Naive thymus-derived CD4-positive, alpha-beta T cell (primary cell): ENCODE measurements at regions not wholly inside any gene's neighbourhood (a gene's known extent, or its start where the extent isn't known, plus 50 kb on each side); places are given as distances from the start of the nearest gene placed in this dataset.

Source experiments
- ATAC-seq: fragments of 150-1000 bp; cut with Tn5 transposase; 2 replicates; pipeline ENCODE4 v1.10.0; 2021; ENCODE audit warnings: mild to moderate bottlenecking, moderate library complexity
- CTCF ChIA-PET: fragments of 350-600 bp; sonication (Branson Sonifier 250); formaldehyde crosslinking; loops from one replicate; lab custom pipeline; 2021; ENCODE audit warnings: antibody characterized with exemption; lab: Charles Lee
- POLR2A ChIA-PET: fragments of 350-600 bp; sonication (Branson Sonifier 250); formaldehyde crosslinking; loops from one replicate; lab custom pipeline; 2021; ENCODE audit warnings: antibody characterized with exemption, inconsistent platforms; lab: Charles Lee
- DNase-seq, 9 donors: peaks; one replicate each; pipeline versions ENCODE4 v3.0.0 to v3.0.0-alpha.2; 2020 to 2022; ENCODE audit warnings: mixed read lengths in 1 of 9
- H3K27ac ChIP-seq: one replicate; pipeline ENCODE4 v1.7.0; 2013; ENCODE audit warnings: mild to moderate bottlenecking, low read depth, low read length, moderate library complexity
- H3K27me3 ChIP-seq, 2 donors: one replicate each; pipeline ENCODE4 v1.7.0; 2013; ENCODE audit warnings: low read length in 2 of 2, mild to moderate bottlenecking in 2 of 2, moderate library complexity in 2 of 2; ENCODE audit not compliant: control insufficient read depth in 2 of 2, insufficient read depth in 2 of 2
- H3K36me3 ChIP-seq, 3 experiments: 1 replicate in 2 of 3; 2 replicates in 1 of 3; pipeline ENCODE4 v1.7.0; 2013; ENCODE audit warnings: low read length in 3 of 3, mild to moderate bottlenecking in 3 of 3, moderate library complexity in 1 of 3; ENCODE audit not compliant: insufficient read depth in 3 of 3, control insufficient read depth in 2 of 3
- H3K4me1 ChIP-seq, 2 donors: one replicate each; pipeline ENCODE4 v1.7.0; 2013; ENCODE audit warnings: low read length in 2 of 2, mild to moderate bottlenecking in 2 of 2, moderate library complexity in 1 of 2; ENCODE audit not compliant: control insufficient read depth in 2 of 2, insufficient read depth in 2 of 2
- H3K4me3 ChIP-seq: 2 replicates; pipeline ENCODE4 v1.7.0; 2013; ENCODE audit warnings: mild to moderate bottlenecking, low read length
- H3K9me3 ChIP-seq, 3 experiments: 1 replicate in 2 of 3; 2 replicates in 1 of 3; pipeline ENCODE4 v1.7.0; 2013; ENCODE audit warnings: low read length in 3 of 3; ENCODE audit not compliant: control insufficient read depth in 2 of 3
- H3K27ac Mint-ChIP-seq, 9 donors: one replicate each; pipeline ENCODE4 v1.8.0; 2020 to 2022; ENCODE audit warnings: mixed read lengths in 9 of 9, mild to moderate bottlenecking in 8 of 9, moderate library complexity in 5 of 9, inconsistent platforms in 2 of 9
- H3K27me3 Mint-ChIP-seq, 5 donors: one replicate each; pipeline ENCODE4 v1.8.0; 2021 to 2022; ENCODE audit warnings: mixed read lengths in 5 of 5, mild to moderate bottlenecking in 1 of 5
- H3K36me3 Mint-ChIP-seq, 5 donors: one replicate each; pipeline ENCODE4 v1.8.0; 2020 to 2022; ENCODE audit warnings: mixed read lengths in 5 of 5, mild to moderate bottlenecking in 3 of 5, inconsistent platforms in 1 of 5
- H3K4me1 Mint-ChIP-seq, 7 donors: one replicate each; pipeline ENCODE4 v1.8.0; 2020 to 2022; ENCODE audit warnings: mixed read lengths in 7 of 7, mild to moderate bottlenecking in 3 of 7, inconsistent platforms in 1 of 7
- H3K4me3 Mint-ChIP-seq, 10 donors: one replicate each; pipeline ENCODE4 v1.8.0; 2020 to 2022; ENCODE audit warnings: mild to moderate bottlenecking in 10 of 10, mixed read lengths in 10 of 10, moderate library complexity in 6 of 10, inconsistent platforms in 2 of 10
- H3K9me3 Mint-ChIP-seq, 11 donors: one replicate each; pipeline ENCODE4 v1.8.0; 2020 to 2022; ENCODE audit warnings: mixed read lengths in 11 of 11, mild to moderate bottlenecking in 4 of 11, inconsistent platforms in 1 of 11, moderate library complexity in 1 of 11
- intact Hi-C, 2 donors: fragments of 100-400 bp; cut with micrococcal nuclease; formaldehyde crosslinking; loops; one replicate each; pipeline ENCODE4 v1.15.1; 2023

DNA sequence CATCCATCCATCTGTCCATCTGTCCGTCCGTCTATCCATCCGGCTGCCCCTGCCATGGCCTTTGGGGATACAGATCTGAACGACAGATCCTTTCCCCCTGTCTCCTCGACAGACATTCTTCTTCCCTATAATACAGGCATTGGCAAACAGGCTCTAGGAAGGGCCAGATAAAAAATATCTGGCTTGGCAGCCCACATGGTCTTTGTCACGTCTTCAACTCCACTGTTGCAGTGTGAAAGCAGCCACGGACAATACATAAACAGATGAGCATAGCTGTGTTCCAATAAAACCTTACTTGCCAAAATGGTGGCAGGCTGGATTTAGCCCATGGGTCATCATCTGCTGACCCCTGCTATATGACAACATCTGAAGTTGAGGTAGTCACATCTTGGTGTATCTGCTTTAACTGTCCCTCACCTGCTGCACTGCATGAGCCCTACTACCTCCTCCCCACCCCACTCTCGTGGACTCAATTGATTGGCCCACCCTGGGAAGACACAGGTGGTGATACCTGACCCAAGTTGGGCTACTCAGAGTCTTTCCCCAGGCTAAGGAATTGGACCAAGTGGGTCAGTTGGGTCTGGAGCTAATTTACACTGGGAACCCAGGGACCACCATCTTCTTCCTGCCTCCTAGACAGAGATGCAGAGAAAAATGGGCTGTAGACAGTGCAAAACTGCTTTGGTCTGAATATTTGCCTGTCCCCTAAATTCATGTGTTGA, 128.4 kb upstream of the SMAD3 start:
- H3K27ac Mint-ChIP-seq = no peak overlapping the region
- ChIA-PET POLR2A (no interaction called here), CTCF (no interaction called here)
- DNase-seq = no peak
- ATAC-seq = no peak
- Histone ChIP-seq H3K27me3 (no peaks in the 10 kb centered on the region), H3K27ac (no peak overlapping the region), H3K9me3 (peaks cover 0 to 13% (median 6%) of the 10 kb centered on the region in 3 experiments), H3K36me3 (no peaks in the 10 kb centered on the region), H3K4me3 (no peak overlapping the region), H3K4me1 (no peaks in the 10 kb centered on the region)
- peaks cover 2 to 21% (median 14%) of the 10 kb centered on the region in 5 donors for H3K27me3 Mint-ChIP-seq
- peak overlapping the region in 1 of 10 donors; percentile 66 for H3K4me3 Mint-ChIP-seq
- intact Hi-C loops = no loop called here
- peaks cover 0 to 14% (median 0%) of the 10 kb centered on the region in 5 donors for H3K36me3 Mint-ChIP-seq
- H3K4me1 Mint-ChIP-seq = peaks cover 0 to 11% (median 0%) of the 10 kb centered on the region in 7 donors
- H3K9me3 Mint-ChIP-seq = peaks cover 5 to 41% (median 15%) of the 10 kb centered on the region in 11 donors

DNA sequence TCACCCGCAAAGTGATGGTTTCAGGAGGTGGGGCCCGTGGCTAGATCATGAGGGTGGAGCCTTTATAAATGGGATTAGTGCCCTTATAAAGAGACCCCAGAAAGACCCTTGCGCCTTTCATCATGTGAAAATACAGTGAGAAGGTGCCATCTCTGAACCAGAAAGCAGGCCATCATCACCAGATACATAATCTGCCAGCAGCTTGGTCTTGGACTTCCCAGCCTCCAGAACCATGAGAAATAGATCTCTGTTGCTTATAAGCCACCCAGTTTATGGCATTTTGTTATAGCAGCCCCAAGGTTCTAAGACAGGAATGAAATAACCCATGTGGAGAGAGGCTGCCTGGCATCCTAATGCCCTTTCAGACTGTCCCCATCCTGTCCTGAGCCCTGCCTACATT, 127.8 kb upstream of the SMAD3 start:
- ChIA-PET CTCF (no interaction called here), POLR2A (no interaction called here)
- Histone ChIP-seq H3K27me3 (no peaks in the 10 kb centered on the region), H3K4me1 (no peaks in the 10 kb centered on the region), H3K36me3 (no peaks in the 10 kb centered on the region), H3K4me3 (no peak overlapping the region), H3K9me3 (peaks cover 0 to 13% (median 6%) of the 10 kb centered on the region in 3 experiments), H3K27ac (no peak overlapping the region)
- peaks cover 2 to 21% (median 13%) of the 10 kb centered on the region in 5 donors for H3K27me3 Mint-ChIP-seq
- ATAC-seq (no peak), DNase-seq (no peak)
- peaks cover 0 to 11% (median 0%) of the 10 kb centered on the region in 7 donors for H3K4me1 Mint-ChIP-seq
- intact Hi-C loops = no loop called here
- peaks cover 0 to 12% (median 0%) of the 10 kb centered on the region in 5 donors for H3K36me3 Mint-ChIP-seq
- no peak overlapping the region for H3K4me3 Mint-ChIP-seq
- H3K27ac Mint-ChIP-seq = no peak overlapping the region
- peaks cover 5 to 41% (median 13%) of the 10 kb centered on the region in 11 donors for H3K9me3 Mint-ChIP-seq

DNA sequence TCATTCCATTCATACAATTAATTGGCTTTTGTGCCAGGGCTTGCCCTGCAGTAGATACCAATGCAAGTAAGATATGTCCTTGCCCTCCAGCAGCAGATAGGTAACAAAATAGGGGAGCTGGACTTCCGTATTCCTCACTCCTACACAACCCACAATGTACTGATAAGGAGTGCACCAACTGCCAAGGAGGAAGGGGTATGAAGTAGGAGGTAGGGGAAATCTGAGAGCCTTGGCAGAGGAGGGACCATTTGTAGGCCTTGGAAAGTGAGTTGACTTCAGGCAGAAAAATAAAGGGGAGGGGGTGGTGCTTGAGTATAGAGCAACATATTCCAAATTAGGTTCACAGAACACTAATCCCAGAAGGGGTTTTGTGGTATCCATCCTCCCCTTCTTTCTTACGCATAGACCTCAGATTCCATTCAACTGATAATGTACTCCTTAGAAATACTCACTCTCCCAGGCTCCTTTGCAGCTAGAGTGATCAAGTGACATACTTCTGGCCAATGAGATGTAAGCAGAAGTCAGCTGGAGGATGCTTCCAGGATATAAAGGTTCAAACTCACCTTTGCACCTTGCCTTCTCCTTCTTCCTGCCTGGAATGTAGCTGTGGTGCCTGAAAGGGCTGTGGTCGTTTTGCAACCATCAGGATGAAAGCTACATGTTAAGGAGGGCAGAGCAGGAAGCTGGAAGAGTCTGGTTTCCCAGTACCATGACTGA, 127.1 kb upstream of the SMAD3 start:
- Mint-ChIP-seq H3K9me3 (peaks cover 0 to 41% (median 9%) of the 10 kb centered on the region in 11 donors), H3K36me3 (peaks cover 0 to 10% (median 0%) of the 10 kb centered on the region in 5 donors), H3K27ac (no peak overlapping the region), H3K4me3 (no peak overlapping the region), H3K27me3 (peaks cover 0 to 21% (median 9%) of the 10 kb centered on the region in 5 donors), H3K4me1 (peaks cover 0 to 11% (median 0%) of the 10 kb centered on the region in 7 donors)
- ATAC-seq (no peak), DNase-seq (no peak)
- Histone ChIP-seq H3K4me1 (no peaks in the 10 kb centered on the region), H3K9me3 (peaks cover 0 to 13% (median 6%) of the 10 kb centered on the region in 3 experiments), H3K27me3 (no peaks in the 10 kb centered on the region), H3K4me3 (no peak overlapping the region), H3K36me3 (no peaks in the 10 kb centered on the region), H3K27ac (no peak overlapping the region)
- ChIA-PET POLR2A (no interaction called here), CTCF (no interaction called here)
- intact Hi-C loops = no loop called here

DNA sequence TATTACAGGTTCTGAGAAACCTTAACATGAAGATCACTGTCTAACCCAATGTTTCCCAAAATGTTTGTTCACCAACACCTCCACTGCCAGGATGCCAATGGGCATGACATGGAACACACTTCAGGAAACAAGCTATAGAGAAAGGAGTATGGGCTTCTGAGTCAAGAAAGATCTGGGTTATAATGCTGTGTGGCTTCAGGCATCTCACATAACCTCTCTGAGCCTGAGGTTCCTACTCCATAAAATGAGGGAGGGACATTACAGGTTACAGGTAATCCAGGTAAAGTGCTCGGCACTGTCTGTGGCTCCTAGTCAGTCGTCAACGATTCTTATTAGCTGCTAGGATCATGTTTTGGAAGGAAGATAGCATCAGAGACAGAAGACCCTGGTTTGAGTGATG, 126.4 kb upstream of the SMAD3 start:
- H3K4me1 Mint-ChIP-seq = peaks cover 0 to 11% (median 0%) of the 10 kb centered on the region in 7 donors
- Histone ChIP-seq H3K27ac (no peak overlapping the region), H3K36me3 (no peaks in the 10 kb centered on the region), H3K4me1 (no peaks in the 10 kb centered on the region), H3K27me3 (no peaks in the 10 kb centered on the region), H3K9me3 (peaks cover 0 to 13% (median 6%) of the 10 kb centered on the region in 3 experiments), H3K4me3 (no peak overlapping the region)
- POLR2A ChIA-PET = no interaction called here
- H3K36me3 Mint-ChIP-seq = peaks cover 0 to 9% (median 0%) of the 10 kb centered on the region in 5 donors
- DNase-seq (no peak), ATAC-seq (no peak)
- H3K27me3 Mint-ChIP-seq = peaks cover 0 to 21% (median 9%) of the 10 kb centered on the region in 5 donors
- peaks cover 0 to 36% (median 8%) of the 10 kb centered on the region in 11 donors for H3K9me3 Mint-ChIP-seq
- CTCF ChIA-PET = no interaction called here
- intact Hi-C loops = no loop called here
- H3K4me3 Mint-ChIP-seq = no peak overlapping the region
- H3K27ac Mint-ChIP-seq = no peak overlapping the region

DNA sequence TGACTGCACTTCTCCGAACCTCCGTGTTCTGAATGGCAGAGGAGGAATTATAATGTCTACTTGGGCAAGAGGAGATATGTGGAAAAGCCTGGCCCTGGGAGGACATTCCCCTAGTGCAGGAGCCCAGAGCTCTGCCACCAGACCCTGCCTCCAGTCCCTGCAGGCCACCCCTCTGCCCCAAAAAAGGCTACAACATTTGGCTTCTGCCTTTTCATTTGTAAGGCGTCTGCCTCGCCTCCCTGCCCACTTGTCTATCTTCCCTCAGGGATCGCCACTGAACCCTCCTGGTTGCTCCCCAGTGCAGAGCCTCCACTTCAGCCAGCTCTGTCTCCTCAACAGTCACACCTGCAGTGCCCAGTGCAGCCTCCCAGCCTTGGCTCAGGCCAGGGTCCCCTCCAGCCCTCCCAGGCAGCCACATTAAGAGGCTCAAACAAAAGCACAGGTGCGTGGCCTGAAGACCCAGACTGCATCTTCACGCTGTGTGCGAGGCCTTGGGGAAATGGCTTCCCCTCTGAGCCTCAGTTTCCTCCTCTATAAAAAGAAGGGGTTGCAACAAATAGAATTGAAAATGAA, 125.9 kb upstream of the SMAD3 start:
- H3K9me3 ChIP-seq = peaks cover 0 to 13% (median 6%) of the 10 kb centered on the region in 3 experiments
- H3K4me3 Mint-ChIP-seq = no peak overlapping the region
- no peak overlapping the region for H3K4me3 ChIP-seq
- CTCF ChIA-PET = interaction anchor here (0.6 kb wide), 1 partner anchor 1152 kb away, joined by 3 read pairs; no protein-coding TSS in a partner anchor
- H3K27ac ChIP-seq = no peak overlapping the region
- no peaks in the 10 kb centered on the region for H3K36me3 ChIP-seq
- H3K4me1 Mint-ChIP-seq = peaks cover 0 to 11% (median 0%) of the 10 kb centered on the region in 7 donors
- POLR2A ChIA-PET = no interaction called here
- H3K27me3 Mint-ChIP-seq = peaks cover 0 to 18% (median 9%) of the 10 kb centered on the region in 5 donors
- peaks cover 0 to 6% (median 0%) of the 10 kb centered on the region in 5 donors for H3K36me3 Mint-ChIP-seq
- peaks cover 0 to 30% (median 5%) of the 10 kb centered on the region in 11 donors for H3K9me3 Mint-ChIP-seq
- DNase-seq (no peak), ATAC-seq (no peak)
- no peaks in the 10 kb centered on the region for H3K4me1 ChIP-seq
- intact Hi-C loops = no loop called here
- no peaks in the 10 kb centered on the region for H3K27me3 ChIP-seq
- H3K27ac Mint-ChIP-seq = no peak overlapping the region

DNA sequence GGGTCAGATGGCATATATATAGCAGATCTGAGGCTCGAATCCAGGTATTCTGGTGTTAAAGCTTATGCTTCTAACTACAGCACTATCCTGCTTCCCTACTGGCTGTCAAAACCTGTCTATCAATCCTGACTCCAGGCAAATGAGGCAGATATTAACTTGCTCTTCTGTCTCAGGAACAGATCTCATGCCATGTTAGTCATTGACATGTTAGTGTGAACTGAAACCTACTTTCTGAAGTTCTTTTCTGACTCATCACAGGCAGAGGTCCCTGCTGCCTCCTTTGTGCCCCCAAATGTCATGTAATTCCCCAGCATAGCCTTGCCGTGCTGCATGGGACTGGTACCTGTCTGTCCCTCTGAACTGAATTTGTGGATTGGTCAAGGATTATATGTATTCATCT, 125.0 kb upstream of the SMAD3 start:
- H3K27ac ChIP-seq = no peak overlapping the region
- Mint-ChIP-seq H3K9me3 (peaks cover 0 to 25% (median 5%) of the 10 kb centered on the region in 11 donors), H3K27ac (no peak overlapping the region), H3K27me3 (peaks cover 0 to 10% (median 7%) of the 10 kb centered on the region in 5 donors), H3K36me3 (peaks cover 0 to 6% (median 0%) of the 10 kb centered on the region in 5 donors), H3K4me1 (peaks cover 0 to 11% (median 0%) of the 10 kb centered on the region in 7 donors), H3K4me3 (no peak overlapping the region)
- H3K4me3 ChIP-seq = no peak overlapping the region
- H3K36me3 ChIP-seq = no peaks in the 10 kb centered on the region
- peaks cover 0 to 13% (median 6%) of the 10 kb centered on the region in 3 experiments for H3K9me3 ChIP-seq
- DNase-seq = no peak
- no peaks in the 10 kb centered on the region for H3K4me1 ChIP-seq
- ATAC-seq = no peak
- intact Hi-C loops = no loop called here
- ChIA-PET POLR2A (no interaction called here), CTCF (interaction anchor here (0.6 kb wide), 1 partner anchor 1153 kb away, joined by 3 read pairs; no protein-coding TSS in a partner anchor)
- H3K27me3 ChIP-seq = no peaks in the 10 kb centered on the region
